GM19397 (cell line): ENCODE measurements at regions not wholly inside any gene's neighbourhood (a gene's known extent, or its start where the extent isn't known, plus 50 kb on each side); places are given as distances from the start of the nearest gene placed in this dataset.
"Not testable (repeated sequence)": the region's sequence is repeated elsewhere in the genome, so short reads cannot be mapped to it uniquely, and the experiment has no call there.

Source experiments
- ATAC-seq: cut with Tn5 transposase; IDR thresholded peaks from one replicate; pipeline ENCODE4 v1.9.1; 2021; ENCODE audit warnings: mild to moderate bottlenecking, moderate library complexity; ENCODE audit not compliant: unreplicated experiment

DNA sequence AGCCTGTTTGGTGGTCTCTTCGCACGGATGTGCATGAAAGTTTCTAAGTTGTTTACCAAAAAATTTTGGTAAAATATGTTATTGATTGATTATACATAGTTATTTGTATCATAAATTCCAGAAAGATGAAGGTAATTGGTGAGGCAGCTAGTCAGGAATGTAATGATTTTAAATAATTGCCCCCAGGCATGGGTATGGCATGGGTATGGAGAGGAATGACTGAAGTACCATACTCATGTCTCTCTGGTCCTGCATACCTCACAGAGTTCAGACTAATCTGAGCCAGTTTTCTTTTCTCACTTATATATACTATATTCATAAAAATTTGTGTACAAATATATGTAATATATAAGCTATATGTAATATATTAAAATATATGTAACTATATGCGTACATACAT is 329.0 kb upstream of the TECRL start:
- ATAC-seq = no peak

DNA sequence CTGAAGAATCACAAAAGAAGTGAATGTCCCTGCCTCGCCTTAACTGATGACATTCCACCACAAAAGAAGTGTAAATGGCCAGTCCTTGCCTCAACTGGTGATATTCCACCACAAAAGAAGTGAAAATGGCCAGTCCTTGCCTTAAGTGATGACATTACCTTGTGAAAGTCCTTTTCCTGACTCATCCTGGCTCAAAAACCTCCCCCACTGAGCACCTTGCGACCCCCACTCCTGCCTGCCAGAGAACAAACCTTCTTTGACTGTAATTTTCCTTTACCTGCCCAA is 328.5 kb upstream of the TECRL start:
- ATAC-seq = not testable (repeated sequence)

DNA sequence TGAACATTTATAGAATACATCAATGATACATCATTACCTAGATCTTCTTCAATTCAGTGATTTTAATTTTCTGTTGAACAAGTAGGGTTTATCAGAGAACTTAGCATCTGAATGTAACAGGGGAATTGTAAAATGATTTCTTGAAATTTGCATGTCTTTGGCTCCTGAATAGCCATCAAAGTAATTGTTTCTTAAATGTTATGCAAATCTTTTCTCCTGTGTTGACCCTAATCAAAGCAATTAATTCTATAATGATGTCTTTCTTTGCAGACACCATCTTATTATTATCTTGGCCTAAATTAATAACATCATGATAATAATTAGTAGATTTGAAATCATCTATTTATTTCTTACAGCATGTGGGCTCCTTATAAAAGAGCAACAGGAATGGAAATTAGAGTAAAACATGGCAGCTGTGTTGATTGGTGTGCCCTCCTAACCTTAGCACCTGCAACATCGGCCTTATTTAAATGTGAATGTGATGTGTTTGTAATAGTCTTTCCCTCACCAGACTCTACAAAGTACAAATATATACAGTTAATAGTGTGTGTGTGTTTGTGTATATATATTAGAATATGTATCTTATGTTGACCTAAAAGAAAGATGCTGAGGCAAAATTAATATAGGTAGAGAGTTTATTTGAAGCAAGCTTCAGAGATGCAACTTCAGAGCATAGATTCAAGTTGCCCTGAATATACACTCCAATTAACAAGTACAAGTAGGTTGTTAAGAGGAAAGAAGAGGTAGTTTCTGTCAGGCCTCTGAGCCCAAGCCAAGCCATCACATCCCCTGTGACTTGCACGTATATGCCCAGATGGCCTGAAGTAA is 328.0 kb upstream of the TECRL start:
- no peak for ATAC-seq

DNA sequence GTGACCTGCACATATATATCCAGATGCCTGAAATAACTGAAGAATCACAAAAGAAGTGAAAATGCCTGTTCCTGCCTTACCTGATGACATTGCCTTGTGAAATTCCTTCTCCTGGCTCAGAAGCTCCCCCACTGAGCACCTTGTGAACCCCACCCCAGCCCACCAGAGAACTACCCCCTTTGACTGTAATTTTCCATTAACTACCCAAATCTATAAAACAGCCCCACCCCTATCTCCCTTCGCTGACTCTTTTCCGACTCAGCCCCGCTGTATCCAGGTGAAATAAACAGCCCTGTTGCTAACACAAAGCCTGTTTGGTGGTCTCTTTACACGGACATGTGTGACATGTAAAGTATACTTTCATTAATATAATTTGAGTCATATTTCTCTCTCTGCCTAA is 320.3 kb upstream of the TECRL start:
- no peak for ATAC-seq

DNA sequence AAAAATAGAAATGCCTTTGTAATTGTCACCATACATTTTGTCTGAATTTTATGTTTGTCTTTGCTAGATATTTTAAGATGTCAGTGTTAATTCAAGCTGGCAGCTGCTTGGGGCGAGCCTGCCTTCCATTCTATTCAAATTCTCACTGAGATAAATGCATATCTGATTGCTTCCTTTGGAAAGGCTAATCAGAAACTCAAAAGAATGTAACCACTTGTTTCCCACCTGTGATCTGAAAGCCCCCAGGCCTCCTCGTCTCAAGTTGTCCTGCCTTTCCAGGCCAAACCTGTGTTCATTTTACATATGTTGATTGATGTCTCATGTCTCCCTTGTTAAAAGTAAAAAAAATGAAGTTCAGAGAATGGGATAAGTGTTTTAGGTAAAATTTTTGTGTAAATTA is 318.7 kb upstream of the TECRL start:
- no peak for ATAC-seq

DNA sequence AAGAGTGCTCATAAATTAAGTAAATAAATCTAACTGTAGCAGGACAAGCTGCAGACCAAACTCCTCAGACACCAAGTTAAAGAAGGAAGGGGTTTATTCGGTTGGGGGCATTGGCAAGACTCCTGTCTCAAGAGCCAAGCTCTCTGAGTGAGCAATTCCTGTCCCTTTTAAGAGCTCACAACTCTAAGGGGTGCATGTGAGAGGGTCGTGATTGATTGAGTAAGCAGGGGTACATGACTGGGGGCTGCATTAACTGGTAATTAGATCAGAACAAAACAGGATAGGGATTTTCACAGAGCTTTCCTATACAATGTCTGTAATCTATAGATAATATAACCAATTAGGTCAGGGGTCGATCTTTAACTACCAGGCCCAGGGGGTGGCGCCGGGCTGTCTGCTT is 318.1 kb upstream of the TECRL start:
- not testable (repeated sequence) for ATAC-seq

DNA sequence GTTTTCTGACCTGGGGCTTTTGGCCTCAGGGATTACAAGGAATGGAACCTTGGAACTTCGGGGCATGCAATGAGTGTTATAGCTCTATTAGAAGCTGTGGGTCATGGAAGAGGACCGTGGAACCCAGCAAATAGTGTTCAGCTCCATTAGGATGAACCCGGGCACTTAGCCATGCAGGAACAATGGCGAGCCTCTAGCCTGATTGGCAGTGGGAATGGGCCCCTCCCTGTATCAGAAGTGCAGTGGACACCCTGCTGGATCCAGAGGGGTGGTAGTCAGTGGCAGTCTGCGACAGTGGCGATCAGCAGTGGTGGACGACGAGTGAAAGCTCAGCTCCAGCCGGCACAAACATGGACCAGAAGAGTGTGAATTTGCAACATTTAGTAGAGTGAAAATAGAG is 315.4 kb upstream of the TECRL start:
- ATAC-seq = no peak

DNA sequence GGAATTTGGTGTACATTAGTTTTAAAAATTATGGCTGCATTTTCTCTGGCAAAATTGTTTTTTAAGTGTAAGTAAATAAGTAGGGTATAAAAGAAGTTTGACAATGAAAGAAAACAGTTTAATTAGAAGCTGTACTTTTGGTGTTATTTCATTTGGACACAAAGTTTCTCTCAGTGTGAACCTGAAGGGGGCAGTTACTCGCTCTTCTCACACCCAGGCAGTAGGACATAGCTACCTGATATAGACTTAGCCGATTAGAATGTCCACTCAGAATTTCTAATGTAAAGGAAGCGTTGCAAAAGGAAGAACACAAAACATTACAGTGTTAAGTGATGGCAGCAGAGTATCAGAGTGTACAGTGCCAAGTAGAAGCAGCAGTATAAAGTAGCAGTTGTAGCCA is 311.9 kb upstream of the TECRL start:
- ATAC-seq = no peak

DNA sequence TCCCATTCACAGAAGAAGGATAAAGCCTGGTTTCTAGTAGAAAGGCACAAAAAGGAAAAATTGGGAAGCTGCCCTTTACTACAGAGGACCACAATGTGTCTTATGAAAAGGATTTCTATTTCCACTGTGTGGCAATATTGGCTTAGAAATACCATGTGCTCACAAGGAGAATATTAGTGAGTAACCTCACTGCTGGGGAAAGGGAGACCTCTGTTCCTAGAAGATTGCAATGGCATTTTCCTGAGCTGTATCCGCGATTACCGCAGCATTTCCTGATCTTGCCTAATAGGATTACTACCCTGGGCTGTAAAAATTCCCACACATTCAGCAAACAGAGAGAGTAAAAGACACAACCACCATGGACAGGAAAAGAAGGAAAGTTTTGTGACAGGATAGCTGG is 308.8 kb upstream of the TECRL start:
- no peak for ATAC-seq

DNA sequence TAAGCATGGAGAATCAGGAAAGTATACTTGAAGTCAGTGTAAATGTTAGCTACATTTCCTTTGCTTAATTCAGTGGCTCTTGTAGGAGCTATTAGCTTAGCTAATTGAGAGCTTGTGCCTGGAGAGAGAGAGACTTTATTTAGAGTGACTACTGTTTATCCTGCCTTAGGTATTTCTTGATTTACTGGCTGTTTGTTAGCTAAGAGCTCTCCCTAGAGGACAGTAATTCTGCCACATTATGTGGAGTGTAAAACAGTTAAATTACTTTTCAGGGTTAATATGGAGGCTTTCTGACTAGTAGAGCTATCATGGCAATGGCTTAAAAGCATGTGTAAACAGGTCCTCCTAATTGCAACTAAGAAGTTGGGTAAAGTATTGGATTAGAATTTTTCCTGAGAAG is 306.5 kb upstream of the TECRL start:
- ATAC-seq = no peak

DNA sequence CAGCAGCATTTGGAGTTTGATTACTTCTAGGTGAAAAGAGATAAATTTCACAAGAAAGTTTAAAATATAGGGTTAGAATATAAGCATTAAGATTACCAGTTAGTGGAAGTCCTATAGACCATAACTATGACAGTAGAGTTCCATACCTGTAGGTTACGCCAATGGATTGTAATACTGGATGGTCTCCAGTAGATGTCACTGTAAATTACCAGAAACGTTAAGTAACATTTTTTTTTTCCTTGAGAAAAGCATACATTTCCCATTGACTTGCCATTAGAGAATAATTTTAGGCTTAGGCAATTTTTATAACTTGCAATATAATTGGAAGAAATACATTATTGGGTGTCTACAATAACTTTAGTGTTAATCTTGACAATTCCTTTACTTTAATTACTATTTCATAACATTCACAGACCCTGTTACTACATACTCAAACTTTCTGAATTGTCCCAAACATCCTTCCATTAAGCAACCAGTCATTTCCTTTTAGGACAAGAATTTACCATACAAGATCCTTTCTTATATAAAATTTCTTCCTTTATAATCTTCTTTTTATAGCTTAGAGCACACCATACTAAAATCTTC is 304.1 kb upstream of the TECRL start:
- ATAC-seq = no peak

DNA sequence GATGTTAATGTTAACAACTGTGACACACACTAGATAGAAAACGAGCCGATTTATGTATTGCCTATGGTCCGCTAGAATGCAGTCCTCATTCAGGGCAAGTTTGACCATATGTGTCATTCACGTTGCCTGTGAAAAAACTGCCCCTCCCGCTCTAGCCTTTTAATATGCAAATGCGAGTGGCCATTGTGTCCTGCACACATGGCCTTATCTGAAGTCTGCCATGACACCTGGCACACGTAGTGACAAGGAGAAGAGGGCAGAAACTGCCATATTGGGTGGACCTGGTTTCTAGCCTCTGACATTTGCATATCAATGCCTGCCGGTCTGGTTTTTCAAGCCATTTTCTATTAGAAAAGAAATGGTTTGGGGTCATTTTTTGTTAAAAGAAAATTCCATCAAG is 303.3 kb upstream of the TECRL start:
- no peak for ATAC-seq

DNA sequence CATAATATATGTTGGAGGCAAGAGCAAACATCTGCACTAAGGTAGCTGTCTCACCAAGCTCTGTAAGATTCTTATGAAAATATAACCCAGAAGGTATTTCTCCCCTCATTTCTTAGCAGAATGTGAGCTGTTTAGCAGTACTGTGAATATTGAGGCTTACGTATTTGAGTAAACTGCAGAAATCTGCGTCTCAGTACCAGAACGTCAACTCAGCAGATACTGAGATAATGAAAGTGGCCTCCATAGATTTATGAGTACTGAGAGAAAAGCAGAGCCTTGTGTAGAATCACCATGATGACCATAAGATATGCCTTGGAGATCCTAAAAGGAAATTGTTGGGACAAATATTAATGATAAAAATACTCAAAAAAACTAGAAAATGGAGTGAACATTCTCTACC is 296.7 kb upstream of the TECRL start:
- no peak for ATAC-seq

DNA sequence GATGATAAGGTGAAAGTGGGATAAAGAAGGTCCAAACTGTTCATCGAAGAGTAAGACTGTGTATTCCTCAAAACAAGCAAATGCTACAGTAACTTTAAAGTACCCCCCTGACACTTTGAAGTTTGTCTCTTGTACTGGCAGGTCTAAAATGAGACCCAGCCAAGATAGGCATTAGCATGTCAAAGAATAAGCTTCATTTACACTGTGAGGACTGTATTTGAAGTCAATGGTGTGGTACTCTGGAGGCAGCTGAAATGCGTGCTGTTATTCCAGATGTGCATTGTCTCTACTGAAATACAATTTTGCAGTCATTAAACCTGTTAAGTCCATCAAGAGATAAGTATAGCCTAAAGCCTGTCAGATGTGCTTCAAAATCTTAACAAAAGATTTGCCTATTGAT is 288.9 kb upstream of the TECRL start:
- no peak for ATAC-seq

DNA sequence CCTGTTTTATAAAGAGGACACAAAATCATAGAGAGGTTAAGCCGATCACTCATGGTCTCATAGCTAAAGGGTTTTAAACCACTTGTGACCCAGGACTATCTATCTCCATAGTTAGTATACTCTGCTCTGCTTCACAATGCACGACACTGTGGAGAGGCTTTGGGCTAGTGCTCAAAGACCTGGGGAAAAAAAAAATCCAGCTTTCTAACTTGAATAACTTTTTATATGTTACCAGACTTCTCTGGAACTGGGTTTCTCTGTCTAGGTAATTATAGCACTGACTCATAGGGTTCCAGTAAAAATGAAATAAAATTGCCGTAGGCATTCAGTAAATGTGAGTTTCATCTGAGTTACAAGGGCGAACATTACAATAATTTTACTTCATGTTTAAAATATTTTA is 273.7 kb upstream of the TECRL start:
- ATAC-seq = no peak

DNA sequence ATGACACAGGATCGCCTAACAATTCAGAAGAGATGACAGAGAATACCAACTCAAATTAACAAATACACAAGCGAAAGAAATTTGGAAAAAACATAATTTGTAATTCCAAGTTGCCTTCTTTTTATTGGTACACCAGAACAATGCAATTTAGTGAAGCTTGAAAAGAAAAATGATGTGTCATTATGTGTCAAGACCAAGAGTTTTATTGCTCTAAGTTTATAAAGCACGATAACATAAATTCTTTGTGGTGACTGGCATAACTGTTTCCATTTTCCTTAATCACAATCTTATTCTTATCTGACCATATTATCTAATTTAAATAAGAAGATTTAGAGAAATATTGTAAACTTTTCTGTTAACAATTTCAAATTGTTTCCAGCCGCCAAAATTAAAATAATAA is 273.2 kb upstream of the TECRL start:
- no peak for ATAC-seq

DNA sequence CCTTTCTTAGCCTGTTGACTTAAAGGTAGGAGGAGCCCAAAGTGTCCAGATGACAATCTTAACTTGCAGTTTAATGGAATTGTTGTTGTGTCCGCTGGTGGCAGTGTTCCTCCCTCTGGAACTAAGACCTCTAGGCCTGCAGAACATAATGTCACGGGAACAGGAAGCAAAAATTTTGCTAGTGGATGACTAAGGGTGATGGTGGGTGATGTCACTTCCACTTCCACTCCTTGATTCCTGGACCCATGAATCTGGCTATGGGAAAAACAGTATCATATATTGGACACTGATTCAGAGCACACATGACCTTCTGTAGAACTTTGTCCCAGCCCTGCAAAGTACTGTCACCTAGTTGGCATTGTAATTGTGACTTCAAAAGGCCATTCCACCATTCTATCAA is 263.9 kb upstream of the TECRL start:
- not testable (repeated sequence) for ATAC-seq

DNA sequence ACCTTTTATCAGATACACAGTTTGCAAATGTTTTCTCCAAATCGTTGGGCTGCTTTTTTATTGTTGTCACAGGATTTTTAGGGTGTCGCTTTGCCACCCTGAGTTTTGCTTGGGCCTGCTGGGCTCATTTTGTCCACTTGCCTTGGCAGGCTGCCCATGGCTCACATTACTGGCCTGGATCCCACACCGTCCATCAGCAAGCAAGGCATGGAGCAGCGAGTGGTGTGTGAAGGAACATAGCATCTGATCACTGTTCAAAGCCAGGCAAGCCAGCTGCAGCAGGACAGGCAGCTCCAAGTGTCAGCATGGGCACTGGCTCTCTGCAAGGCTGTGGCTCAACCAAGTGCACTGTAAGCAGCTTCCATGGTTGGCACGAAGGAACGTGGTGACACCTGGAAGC is 261.4 kb upstream of the TECRL start:
- no peak for ATAC-seq

DNA sequence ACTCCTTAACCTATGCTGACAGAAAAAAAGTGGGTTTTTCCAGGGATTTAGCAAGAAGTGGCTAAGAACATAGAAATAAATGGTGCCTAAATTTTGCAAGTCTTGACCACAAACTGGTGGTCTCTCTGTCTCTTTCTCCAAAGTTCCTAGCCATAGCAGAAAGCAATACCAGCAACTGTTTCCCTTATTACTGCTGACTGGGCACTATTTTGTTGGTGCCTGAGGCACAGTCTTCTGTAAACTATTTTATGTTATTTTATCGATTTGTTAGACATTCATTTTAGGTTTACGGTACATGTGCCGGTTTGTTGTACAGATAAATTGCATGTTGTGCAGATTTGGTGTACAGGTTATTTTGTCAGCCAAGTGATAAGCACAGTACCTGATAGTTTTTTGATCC is 234.6 kb upstream of the TECRL start:
- no peak for ATAC-seq

DNA sequence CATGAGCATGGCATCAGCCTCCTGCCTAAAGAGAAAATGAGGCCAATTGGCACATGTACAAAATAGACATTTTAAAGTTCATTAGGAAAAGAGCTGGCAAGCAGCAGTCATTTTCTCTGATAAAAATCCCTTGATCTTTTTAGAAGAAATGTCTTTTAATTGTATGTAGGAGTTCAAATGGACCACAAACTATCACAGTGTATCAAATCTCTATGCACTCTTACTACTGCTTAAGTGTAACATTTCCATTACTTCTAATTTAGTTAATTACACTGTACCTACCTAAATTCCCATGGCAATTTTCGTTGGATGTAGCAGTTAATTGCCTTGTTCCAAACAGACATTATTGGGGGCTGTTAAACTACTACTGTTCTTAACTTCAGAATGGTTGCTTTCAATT is 233.7 kb upstream of the TECRL start:
- no peak for ATAC-seq

DNA sequence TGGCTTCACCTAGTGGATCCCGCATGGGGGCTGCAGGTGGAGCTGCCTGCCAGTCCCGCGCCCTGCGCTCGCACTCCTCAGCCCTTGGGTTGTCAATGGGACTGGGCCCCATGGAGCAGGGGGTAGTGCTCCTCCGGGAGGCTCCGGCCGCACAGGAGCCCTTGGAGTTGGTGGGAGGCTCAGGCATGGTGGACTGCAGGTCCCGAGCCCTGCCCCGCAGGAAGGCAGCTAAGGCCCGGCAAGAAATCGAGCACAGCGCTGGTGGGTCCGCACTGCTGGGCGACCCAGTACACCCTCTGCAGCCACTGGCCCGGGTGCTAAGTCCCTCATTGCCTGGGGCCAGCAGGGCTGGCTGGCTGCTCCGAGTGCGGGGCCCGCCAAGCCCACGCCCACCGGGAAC is 231.2 kb upstream of the TECRL start:
- ATAC-seq = not testable (repeated sequence)

DNA sequence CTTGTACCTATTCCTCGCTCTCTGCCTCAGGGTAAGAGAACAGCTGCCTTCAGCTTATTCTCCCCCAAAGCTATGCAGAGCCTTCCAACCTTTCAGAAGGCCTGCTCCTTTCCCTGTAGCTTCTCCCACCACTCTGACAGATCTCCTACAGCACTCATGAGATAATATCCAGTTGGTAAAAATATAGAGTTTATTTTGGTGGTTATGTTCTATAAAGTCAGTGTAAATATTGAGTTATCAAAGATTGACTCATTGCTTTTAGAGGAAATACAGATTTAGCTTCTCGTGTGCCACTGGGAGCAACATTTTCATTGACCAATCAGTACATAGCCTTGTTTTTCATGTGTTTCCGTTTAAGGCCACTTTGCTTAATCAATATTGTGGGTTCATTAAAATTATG is 216.2 kb upstream of the TECRL start:
- ATAC-seq = no peak

DNA sequence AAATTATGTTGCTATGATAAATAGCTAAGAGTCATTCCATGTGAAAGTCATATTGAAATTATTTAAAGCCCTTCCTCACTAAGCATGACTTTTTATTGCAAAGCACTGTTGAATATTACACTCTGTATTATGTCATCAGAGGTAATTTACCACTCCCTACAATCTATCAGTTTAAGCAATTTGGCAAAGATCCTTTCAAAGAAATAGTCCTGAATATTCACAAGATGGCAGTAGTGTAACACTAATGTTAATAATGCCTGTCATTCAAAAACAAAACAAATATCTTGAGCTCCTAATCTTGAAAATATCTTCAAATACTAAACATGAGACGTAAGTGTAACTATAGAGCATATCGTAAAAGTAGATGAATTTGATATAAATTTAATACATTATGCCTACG is 208.6 kb upstream of the TECRL start:
- no peak for ATAC-seq
